ENCODE measurements at regions not wholly inside any gene's neighbourhood (a gene's known extent, or its start where the extent isn't known, plus 50 kb on each side); places are given as distances from the start of the nearest gene placed in this dataset.

DNA sequence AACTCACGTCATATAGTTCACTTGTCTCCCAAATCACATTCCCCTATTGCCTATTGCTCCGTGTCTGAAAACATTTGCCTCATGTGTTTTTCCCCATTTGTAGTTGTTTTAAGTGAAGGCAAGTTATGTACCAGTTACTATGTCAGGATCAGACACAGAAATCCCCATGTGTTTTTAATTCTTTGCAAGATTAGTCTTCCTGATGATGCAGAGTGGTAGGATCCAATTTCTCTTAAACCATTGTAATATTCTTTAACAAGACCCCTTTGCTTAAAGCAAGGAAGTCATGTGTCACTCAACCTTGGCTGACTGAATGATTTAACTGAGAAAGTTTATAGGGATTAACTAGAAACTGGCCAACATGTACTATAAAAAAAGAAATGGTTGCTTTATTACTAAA lies 164.4 kb downstream of the OPA1 start:
- no peak for ATAC-seq
- intact Hi-C loops (cut with micrococcal nuclease), result no loop called here
- TF ChIP-seq ZNF274 (IDR thresholded peaks at IDR 0.05; ENCODE audit: low read depth, low read length) (no peak), ELF1 (IDR thresholded peaks at IDR 0.05; ENCODE audit: borderline replicate concordance, low read depth) (no peak), EZH2phosphoT487 (IDR thresholded peaks at IDR 0.05; ENCODE audit: borderline replicate concordance) (no peak), POLR2A (IDR thresholded peaks at IDR 0.05; ENCODE audit: borderline replicate concordance, extremely low read depth, insufficient read depth, insufficient read length) (no peak), POLR2AphosphoS5 (IDR thresholded peaks at IDR 0.05; ENCODE audit: low read depth, low read length) (no peak)
- TF ChIP-seq, protein P1, sequence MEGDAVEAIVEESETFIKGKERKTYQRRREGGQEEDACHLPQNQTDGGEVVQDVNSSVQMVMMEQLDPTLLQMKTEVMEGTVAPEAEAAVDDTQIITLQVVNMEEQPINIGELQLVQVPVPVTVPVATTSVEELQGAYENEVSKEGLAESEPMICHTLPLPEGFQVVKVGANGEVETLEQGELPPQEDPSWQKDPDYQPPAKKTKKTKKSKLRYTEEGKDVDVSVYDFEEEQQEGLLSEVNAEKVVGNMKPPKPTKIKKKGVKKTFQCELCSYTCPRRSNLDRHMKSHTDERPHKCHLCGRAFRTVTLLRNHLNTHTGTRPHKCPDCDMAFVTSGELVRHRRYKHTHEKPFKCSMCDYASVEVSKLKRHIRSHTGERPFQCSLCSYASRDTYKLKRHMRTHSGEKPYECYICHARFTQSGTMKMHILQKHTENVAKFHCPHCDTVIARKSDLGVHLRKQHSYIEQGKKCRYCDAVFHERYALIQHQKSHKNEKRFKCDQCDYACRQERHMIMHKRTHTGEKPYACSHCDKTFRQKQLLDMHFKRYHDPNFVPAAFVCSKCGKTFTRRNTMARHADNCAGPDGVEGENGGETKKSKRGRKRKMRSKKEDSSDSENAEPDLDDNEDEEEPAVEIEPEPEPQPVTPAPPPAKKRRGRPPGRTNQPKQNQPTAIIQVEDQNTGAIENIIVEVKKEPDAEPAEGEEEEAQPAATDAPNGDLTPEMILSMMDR (IDR thresholded peaks at IDR 0.05 in 2 of 3, conservative IDR thresholded peaks at IDR 0.05 in 1 of 3; ENCODE audit: borderline replicate concordance in 1 of 3, insufficient read depth in 1 of 3, low read depth in 2 of 3, low read length in 2 of 3), result no peak
- no peak for DNase-seq (ENCODE audit: low read depth, low spot score)
- Histone ChIP-seq H4K20me1 (ENCODE audit: insufficient read depth) (no peaks in the 10 kb centered on the region), H3K27me3 (ENCODE audit: insufficient read depth, low read length) (no peaks in the 10 kb centered on the region), H3K9me2 (ENCODE audit: insufficient read depth) (no peaks in the 10 kb centered on the region), H3K36me3 (ENCODE audit: control insufficient read depth in 1 of 2, insufficient read depth in 2 of 2, low read length in 2 of 2) (no peaks in the 10 kb centered on the region), H3K27ac (ENCODE audit: low read depth, low read length) (no peak overlapping the region), H3K4me2 (ENCODE audit: low read length) (no peak overlapping the region), H3K9me3 (ENCODE audit: control insufficient read depth in 1 of 2, insufficient read depth in 1 of 2, low read depth in 1 of 2, low read length in 2 of 2) (peaks cover 7 to 8% of the 10 kb centered on the region in 2 experiments; a peak in 3 of 4 replicates), H3K9ac (ENCODE audit: low read length) (no peak overlapping the region), H3K79me2 (ENCODE audit: insufficient read depth, low read length) (no peaks in the 10 kb centered on the region), H3K4me3 (replicated peaks in 1 of 2; ENCODE audit: low read depth in 1 of 2, low read length in 2 of 2) (no peak overlapping the region), H3K4me1 (ENCODE audit: control insufficient read depth in 1 of 2, insufficient read depth in 2 of 2, low read length in 2 of 2) (no peaks in the 10 kb centered on the region), H2AFZ (ENCODE audit: low read depth, low read length, poor library complexity, severe bottlenecking) (no peak overlapping the region)
- no TSS peak for BruUV-seq (replicated peaks)
- ChIA-PET RAD21 (ENCODE audit: low non-redundant PET in 1 of 2, low total read pairs in 2 of 2, uncharacterized antibody in 2 of 2, unreplicated experiment in 2 of 2) (no interaction called here), CTCF (no interaction called here), POLR2A (no interaction called here)

DNA sequence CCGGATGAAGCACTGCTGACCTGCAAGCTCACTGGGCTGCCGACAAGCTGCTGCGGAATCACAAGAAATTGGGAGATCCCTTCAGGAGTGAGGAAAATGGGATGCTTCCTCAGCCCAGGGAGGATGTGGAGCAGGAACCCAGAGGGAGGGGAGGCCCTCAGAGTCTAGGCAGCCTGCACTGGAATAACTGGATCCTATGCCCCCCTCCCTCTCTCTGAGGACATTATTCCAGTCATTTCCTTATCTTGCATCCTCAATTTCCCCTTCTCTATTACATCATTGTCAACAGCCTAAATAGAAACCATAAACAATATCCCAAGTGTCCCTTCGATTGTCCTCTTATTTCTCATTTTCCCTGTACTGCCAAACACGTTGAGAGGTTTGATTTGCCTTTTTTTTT lies 169.0 kb downstream of the OPA1 start:
- ChIA-PET RAD21 (ENCODE audit: low non-redundant PET in 1 of 2, low total read pairs in 2 of 2, uncharacterized antibody in 2 of 2, unreplicated experiment in 2 of 2) (no interaction called here), POLR2A (no interaction called here), CTCF (no interaction called here)
- Histone ChIP-seq H3K9ac (ENCODE audit: low read length) (no peak overlapping the region), H2AFZ (ENCODE audit: low read depth, low read length, poor library complexity, severe bottlenecking) (no peak overlapping the region), H3K4me3 (replicated peaks in 1 of 2; ENCODE audit: low read depth in 1 of 2, low read length in 2 of 2) (no peak overlapping the region), H3K27me3 (ENCODE audit: insufficient read depth, low read length) (no peaks in the 10 kb centered on the region), H3K4me2 (ENCODE audit: low read length) (no peak overlapping the region), H3K79me2 (ENCODE audit: insufficient read depth, low read length) (no peaks in the 10 kb centered on the region), H3K9me2 (ENCODE audit: insufficient read depth) (no peaks in the 10 kb centered on the region), H3K36me3 (ENCODE audit: control insufficient read depth in 1 of 2, insufficient read depth in 2 of 2, low read length in 2 of 2) (no peaks in the 10 kb centered on the region), H4K20me1 (ENCODE audit: insufficient read depth) (no peaks in the 10 kb centered on the region), H3K4me1 (ENCODE audit: control insufficient read depth in 1 of 2, insufficient read depth in 2 of 2, low read length in 2 of 2) (no peaks in the 10 kb centered on the region), H3K9me3 (ENCODE audit: control insufficient read depth in 1 of 2, insufficient read depth in 1 of 2, low read depth in 1 of 2, low read length in 2 of 2) (peaks cover 6% of the 10 kb centered on the region in 2 experiments; a peak in 3 of 4 replicates), H3K27ac (ENCODE audit: low read depth, low read length) (no peak overlapping the region)
- no TSS peak for BruUV-seq (replicated peaks)
- TF ChIP-seq ELF1 (IDR thresholded peaks at IDR 0.05; ENCODE audit: borderline replicate concordance, low read depth), result no peak
- TF ChIP-seq JUND (IDR thresholded peaks at IDR 0.05), result no peak
- TF ChIP-seq EZH2phosphoT487 (IDR thresholded peaks at IDR 0.05; ENCODE audit: borderline replicate concordance), result no peak
- TF ChIP-seq, protein P2, sequence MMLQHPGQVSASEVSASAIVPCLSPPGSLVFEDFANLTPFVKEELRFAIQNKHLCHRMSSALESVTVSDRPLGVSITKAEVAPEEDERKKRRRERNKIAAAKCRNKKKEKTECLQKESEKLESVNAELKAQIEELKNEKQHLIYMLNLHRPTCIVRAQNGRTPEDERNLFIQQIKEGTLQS (IDR thresholded peaks at IDR 0.05), result no peak
- TF ChIP-seq SP1 (IDR thresholded peaks at IDR 0.05; ENCODE audit: low read depth), result no peak
- ATAC-seq (no peak), DNase-seq (ENCODE audit: low read depth, low spot score) (no peak)
- intact Hi-C loops (cut with micrococcal nuclease), result no loop called here
